HG03175 (cell line): ENCODE measurements at regions not wholly inside any gene's neighbourhood (a gene's known extent, or its start where the extent isn't known, plus 50 kb on each side); places are given as distances from the start of the nearest gene placed in this dataset.

Source experiments
- ATAC-seq: cut with Tn5 transposase; IDR thresholded peaks from one replicate; pipeline ENCODE4 v1.9.1; 2021; ENCODE audit warnings: mild to moderate bottlenecking, moderate library complexity; ENCODE audit not compliant: unreplicated experiment

GRCh38 chr13:105518086-105518485, 1017.4 kb downstream of the EFNB2 start:
- no peak for ATAC-seq

GRCh38 chr13:105514401-105514800, 1021.1 kb downstream of the EFNB2 start:
- no peak for ATAC-seq

- ATAC-seq, result no peak
Measured at GRCh38 chr13:105513448-105513847, 1022.0 kb downstream of the EFNB2 start.

- no peak for ATAC-seq
Measured at GRCh38 chr13:105509981-105510762, 1025.3 kb downstream of the EFNB2 start.

GRCh38 chr13:105506463-105506862, 1029.0 kb downstream of the EFNB2 start:
- no peak for ATAC-seq

- no peak for ATAC-seq
Measured at GRCh38 chr13:105502193-105502592, 1033.3 kb downstream of the EFNB2 start.

GRCh38 chr13:105497597-105497996, 1037.9 kb downstream of the EFNB2 start:
- ATAC-seq, result no peak

- ATAC-seq, result no peak
Measured at GRCh38 chr13:105492216-105492615, 1043.2 kb downstream of the EFNB2 start.

- ATAC-seq, result no peak
Measured at GRCh38 chr13:105491345-105491744, 1044.1 kb downstream of the EFNB2 start.

- ATAC-seq, result no peak
Measured at GRCh38 chr13:105485081-105485480, 1050.4 kb downstream of the EFNB2 start.

- ATAC-seq, result no peak
Measured at GRCh38 chr13:105474983-105475610, 1060.4 kb downstream of the EFNB2 start.

- ATAC-seq, result no peak
Measured at GRCh38 chr13:105471673-105472072, 1063.8 kb downstream of the EFNB2 start.

- ATAC-seq, result no peak
Measured at GRCh38 chr13:105466376-105466775, 1069.1 kb downstream of the EFNB2 start.

GRCh38 chr13:105465745-105466144, 1069.7 kb downstream of the EFNB2 start, which contains the start of gene DAOA:
DAOA (plus strand) TSS chr13:105466045.
- ATAC-seq, result no peak

GRCh38 chr13:105465251-105465650, 1070.2 kb downstream of the EFNB2 start:
- ATAC-seq, result no peak

- ATAC-seq, result no peak
Measured at GRCh38 chr13:105464249-105464648, 1071.2 kb downstream of the EFNB2 start.

- ATAC-seq, result no peak
Measured at GRCh38 chr13:105463011-105463501, 1072.4 kb downstream of the EFNB2 start.

GRCh38 chr13:105462098-105462497, 1073.4 kb downstream of the EFNB2 start:
- no peak for ATAC-seq

- no peak for ATAC-seq
Measured at GRCh38 chr13:105452895-105453294, 1082.6 kb downstream of the EFNB2 start.

GRCh38 chr13:105450784-105451183, 1084.7 kb downstream of the EFNB2 start:
- no peak for ATAC-seq

- no peak for ATAC-seq
Measured at GRCh38 chr13:105448811-105449210, 1086.7 kb downstream of the EFNB2 start.

GRCh38 chr13:105446197-105446596, 1089.3 kb downstream of the EFNB2 start:
- ATAC-seq, result no peak
